Thoracic aorta (tissue), 2 donors: ENCODE measurements at regions not wholly inside any gene's neighbourhood (a gene's known extent, or its start where the extent isn't known, plus 50 kb on each side); places are given as distances from the start of the nearest gene placed in this dataset.

ENCODE experiments used
- ATAC-seq: fragments of 150-250 bp; one replicate; pipeline ENCODE4 v1.8.0; 2017; ENCODE audit warnings: low read depth; ENCODE audit not compliant: insufficient number of reproducible peaks, low FRiP score
- DNase-seq: peaks from one replicate; pipeline ENCODE4 v3.0.0-alpha.2; 2020; ENCODE audit warnings: low spot score
- H3K27ac ChIP-seq, 2 donors: fragments of 200-600 bp; sonication (generic); 1 replicate in 1 of 2; 2 replicates in 1 of 2; pipeline ENCODE4 v1.5.1; 2016; ENCODE audit warnings: mild to moderate bottlenecking in 2 of 2, moderate library complexity in 2 of 2
- H3K27me3 ChIP-seq: fragments of 200-600 bp; sonication (generic); replicated peaks from 2 replicates; pipeline ENCODE4 v1.6.0; 2016; ENCODE audit warnings: mild to moderate bottlenecking; ENCODE audit not compliant: insufficient read depth
- H3K36me3 ChIP-seq: fragments of 200-600 bp; sonication (generic); one replicate; pipeline ENCODE4 v1.5.1; 2016
- H3K4me1 ChIP-seq, 2 donors: fragments of 200-600 bp; sonication (generic); 1 replicate in 1 of 2; 2 replicates in 1 of 2; pipeline versions ENCODE4 v1.5.1 to v1.6.0; 2016; ENCODE audit warnings: low read depth in 2 of 2, mild to moderate bottlenecking in 1 of 2; ENCODE audit not compliant: control insufficient read depth in 1 of 2
- H3K4me3 ChIP-seq: fragments of 200-600 bp; sonication (generic); 2 replicates; pipeline ENCODE4 v1.5.1; 2016; ENCODE audit warnings: mild to moderate bottlenecking
- H3K9me3 ChIP-seq: fragments of 200-600 bp; sonication (generic); 2 replicates; pipeline ENCODE4 v1.5.1; 2016
- TF ChIP-seq, protein P1 (sequence below): fragments of 200-600 bp; sonication (generic); IDR thresholded peaks from one replicate; pipeline ENCODE4 v1.5.1; 2019; ENCODE audit warnings: antibody characterized with exemption

DNA sequence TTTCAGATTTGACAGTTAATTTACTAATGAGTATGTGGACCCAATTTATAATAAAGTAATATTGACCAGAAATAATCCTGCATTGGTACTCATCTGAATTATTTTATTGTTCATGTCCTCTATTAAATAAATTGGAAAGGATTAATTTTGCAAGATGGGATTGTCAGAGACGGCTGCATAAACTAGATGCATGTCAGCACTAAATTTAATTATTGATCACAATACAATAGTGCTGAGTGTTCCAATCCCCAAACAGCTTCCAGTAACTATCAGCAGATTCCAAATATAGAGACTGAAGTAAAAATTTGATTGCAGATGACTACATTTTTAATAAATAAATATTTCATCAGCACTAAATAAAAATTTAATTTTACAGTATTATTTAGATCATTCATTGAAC is 387.2 kb downstream of the GRB14 start:
- no peak for ATAC-seq
- TF ChIP-seq, protein P1, sequence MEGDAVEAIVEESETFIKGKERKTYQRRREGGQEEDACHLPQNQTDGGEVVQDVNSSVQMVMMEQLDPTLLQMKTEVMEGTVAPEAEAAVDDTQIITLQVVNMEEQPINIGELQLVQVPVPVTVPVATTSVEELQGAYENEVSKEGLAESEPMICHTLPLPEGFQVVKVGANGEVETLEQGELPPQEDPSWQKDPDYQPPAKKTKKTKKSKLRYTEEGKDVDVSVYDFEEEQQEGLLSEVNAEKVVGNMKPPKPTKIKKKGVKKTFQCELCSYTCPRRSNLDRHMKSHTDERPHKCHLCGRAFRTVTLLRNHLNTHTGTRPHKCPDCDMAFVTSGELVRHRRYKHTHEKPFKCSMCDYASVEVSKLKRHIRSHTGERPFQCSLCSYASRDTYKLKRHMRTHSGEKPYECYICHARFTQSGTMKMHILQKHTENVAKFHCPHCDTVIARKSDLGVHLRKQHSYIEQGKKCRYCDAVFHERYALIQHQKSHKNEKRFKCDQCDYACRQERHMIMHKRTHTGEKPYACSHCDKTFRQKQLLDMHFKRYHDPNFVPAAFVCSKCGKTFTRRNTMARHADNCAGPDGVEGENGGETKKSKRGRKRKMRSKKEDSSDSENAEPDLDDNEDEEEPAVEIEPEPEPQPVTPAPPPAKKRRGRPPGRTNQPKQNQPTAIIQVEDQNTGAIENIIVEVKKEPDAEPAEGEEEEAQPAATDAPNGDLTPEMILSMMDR = no peak
- Histone ChIP-seq H3K4me1 (no peaks in the 10 kb centered on the region), H3K27ac (no peak overlapping the region), H3K9me3 (no peaks in the 10 kb centered on the region), H3K36me3 (no peaks in the 10 kb centered on the region), H3K4me3 (no peak overlapping the region), H3K27me3 (no peaks in the 10 kb centered on the region)
- no peak for DNase-seq

DNA sequence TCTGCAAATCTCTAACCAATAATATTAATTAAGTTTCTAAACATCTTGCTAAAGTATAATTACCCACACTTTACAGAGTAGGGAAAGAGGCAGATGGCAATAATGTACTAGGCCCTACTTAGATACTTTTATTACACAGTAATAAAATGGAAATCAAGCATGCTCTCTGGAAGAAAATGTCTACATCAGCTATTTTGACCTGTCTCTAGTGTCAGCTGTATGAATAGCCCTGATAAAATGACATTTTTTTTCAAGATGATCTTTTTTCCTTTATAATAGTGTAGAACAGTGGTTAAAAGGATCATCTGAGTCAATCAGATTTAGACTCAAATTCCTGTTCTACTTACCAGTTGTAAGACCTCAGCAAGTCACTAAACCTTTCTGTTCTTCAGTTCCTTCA is 397.3 kb downstream of the GRB14 start:
- DNase-seq (no peak), ATAC-seq (no peak)
- TF ChIP-seq, protein P1 = no peak
- Histone ChIP-seq H3K27ac (no peak overlapping the region), H3K36me3 (no peaks in the 10 kb centered on the region), H3K27me3 (no peaks in the 10 kb centered on the region), H3K9me3 (no peaks in the 10 kb centered on the region), H3K4me3 (no peak overlapping the region), H3K4me1 (no peaks in the 10 kb centered on the region)

DNA sequence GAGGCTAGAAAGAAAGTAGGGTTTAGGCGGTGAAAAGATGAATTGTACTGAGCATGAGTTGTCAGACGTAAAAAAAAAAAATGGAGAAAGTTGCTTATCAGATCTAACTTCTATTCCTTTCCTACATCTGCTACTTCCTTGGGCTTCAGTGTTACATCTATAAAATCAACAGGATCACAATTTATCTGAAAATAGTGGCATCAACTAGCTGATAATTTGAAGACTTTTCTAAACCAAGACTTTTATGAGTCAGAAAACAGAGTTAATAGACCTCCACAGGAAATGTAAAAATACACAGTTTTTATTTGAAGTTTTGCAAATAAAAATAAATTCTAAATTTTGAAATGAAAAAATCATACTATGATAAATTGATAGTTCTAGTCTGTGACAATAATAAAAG is 399.8 kb downstream of the GRB14 start:
- Histone ChIP-seq H3K36me3 (no peaks in the 10 kb centered on the region), H3K27me3 (no peaks in the 10 kb centered on the region), H3K9me3 (no peaks in the 10 kb centered on the region), H3K27ac (no peak overlapping the region), H3K4me3 (no peak overlapping the region), H3K4me1 (no peaks in the 10 kb centered on the region)
- TF ChIP-seq, protein P1 = no peak
- no peak for DNase-seq
- no peak for ATAC-seq

DNA sequence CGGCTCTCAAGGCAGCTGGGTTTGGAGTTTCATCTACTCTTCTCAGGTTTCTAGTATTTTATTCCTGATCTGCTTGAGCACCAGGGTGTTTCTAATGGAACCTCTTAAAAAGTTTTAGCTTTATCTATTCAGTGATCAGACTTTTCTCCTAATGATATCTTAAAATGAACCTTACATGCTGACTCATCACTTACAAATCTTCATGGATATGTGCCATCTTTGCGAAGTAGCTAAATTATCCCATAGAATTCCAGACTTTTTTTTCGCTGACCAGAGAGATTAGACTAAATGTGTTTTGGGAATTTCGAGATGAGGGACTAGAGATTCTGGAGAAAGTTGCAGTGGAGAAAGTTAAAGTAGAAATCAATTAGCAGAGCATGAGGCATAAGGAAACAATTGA is 401.0 kb downstream of the GRB14 start:
- no peaks in the 10 kb centered on the region for H3K9me3 ChIP-seq
- TF ChIP-seq, protein P1 = no peak

DNA sequence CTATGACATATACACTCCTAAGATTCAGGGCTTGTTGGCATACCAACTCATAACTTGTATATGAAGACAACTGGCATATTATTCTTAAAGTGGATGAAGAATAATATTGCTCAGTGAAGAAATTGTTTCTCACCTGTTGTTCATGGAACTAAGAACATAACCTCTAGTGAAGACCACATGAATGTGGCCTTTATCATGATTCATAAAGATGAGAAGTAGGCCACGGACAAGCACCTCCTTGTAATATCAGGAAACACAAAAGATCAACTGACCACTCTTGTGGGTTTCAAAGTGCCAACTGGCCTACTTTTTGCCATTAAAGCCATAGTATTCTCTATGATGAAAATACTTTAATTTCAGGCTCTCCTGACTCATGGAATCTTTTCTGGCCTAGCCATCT is 407.4 kb downstream of the GRB14 start:
- no peak for DNase-seq
- TF ChIP-seq, protein P1 = no peak
- H3K27me3 ChIP-seq = no peaks in the 10 kb centered on the region
- no peaks in the 10 kb centered on the region for H3K4me1 ChIP-seq
- H3K27ac ChIP-seq = no peak overlapping the region
- no peak for ATAC-seq
- H3K4me3 ChIP-seq = no peak overlapping the region
- no peaks in the 10 kb centered on the region for H3K9me3 ChIP-seq
- no peaks in the 10 kb centered on the region for H3K36me3 ChIP-seq

More for the DNA sequence above, 401.0 kb downstream of the GRB14 start:
- H3K4me3 ChIP-seq = no peak overlapping the region
- H3K27ac ChIP-seq = no peak overlapping the region
- no peak for DNase-seq
- no peaks in the 10 kb centered on the region for H3K27me3 ChIP-seq
- H3K36me3 ChIP-seq = no peaks in the 10 kb centered on the region
- no peaks in the 10 kb centered on the region for H3K4me1 ChIP-seq
- ATAC-seq = no peak
